Erythroblast (primary cell): ENCODE measurements at regions not wholly inside any gene's neighbourhood (a gene's known extent, or its start where the extent isn't known, plus 50 kb on each side); places are given as distances from the start of the nearest gene placed in this dataset.
A peak's percentile ranks its signal among the peaks of the same experiment; 100 is the strongest.

Experiments
- DNase-seq, 2 experiments: peaks; one replicate each; lab custom pipeline; 2025; lab: John Stamatoyannopoulos, UW
- GATA1 ChIP-seq: IDR thresholded peaks from 2 replicates; pipeline ENCODE4 v1.6.1; 2011; ENCODE audit warnings: low read depth, mild to moderate bottlenecking, control low read depth, low read length, moderate library complexity
- POLR2A ChIP-seq: IDR thresholded peaks from 2 replicates; pipeline ENCODE4 v1.6.1; 2011; ENCODE audit warnings: mild to moderate bottlenecking, low read length

DNA sequence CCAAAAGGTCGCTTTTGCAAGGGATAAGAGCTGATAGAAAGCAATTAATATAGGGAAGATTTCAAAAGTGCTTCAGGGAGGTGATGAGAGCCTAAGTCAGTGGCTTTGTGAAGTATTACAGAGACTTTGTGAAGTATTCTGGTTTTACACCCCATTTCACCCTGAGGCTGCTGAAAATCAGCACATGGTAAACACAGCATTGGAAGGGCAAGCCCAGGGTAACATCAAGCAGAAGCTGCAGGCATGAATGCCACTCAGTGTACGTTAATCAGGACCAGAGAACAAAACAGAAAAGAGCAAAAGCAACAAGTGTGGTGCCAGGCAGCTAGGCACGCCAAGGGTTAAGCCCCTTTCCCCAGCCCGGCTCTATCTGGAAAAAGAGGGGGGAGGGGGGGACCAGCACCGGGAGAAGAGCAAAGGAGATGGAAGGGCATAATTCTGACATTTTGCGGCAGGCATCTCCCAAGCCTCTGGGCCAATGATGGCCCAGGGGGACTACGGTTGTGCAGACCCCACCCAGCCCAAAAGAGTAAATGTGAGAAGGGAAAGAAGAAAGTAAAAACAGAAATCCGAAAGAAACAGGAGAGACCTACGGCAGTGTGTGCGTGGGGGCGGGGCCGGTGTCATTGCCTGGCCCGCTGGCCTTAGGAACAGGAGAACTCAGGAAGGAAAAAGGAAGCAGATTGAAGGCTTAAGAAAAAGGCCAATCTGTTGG, 58.9 kb downstream of the DHRS2 start:
- DNase-seq, result peak in 1 of 2 experiments; percentile 19
- TF ChIP-seq POLR2A (no peak), GATA1 (no peak)

DNA sequence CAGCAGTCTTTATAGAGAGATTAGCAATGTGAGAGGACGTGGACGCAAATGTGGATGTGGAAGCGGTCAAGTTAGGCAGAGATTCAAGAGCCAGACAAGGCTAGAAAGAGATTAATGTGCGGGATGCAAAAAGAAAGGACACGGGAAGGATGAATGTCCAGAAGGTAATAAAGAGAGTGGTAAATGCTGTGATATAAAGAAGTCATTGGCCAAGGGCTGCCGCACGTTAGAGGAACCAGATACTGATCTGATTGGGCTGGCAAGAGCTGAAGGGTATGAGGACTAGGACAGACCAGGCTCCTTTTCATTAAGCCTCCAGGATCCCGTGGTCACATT, 59.5 kb downstream of the DHRS2 start:
- TF ChIP-seq GATA1 (no peak), POLR2A (no peak)
- no peak for DNase-seq

DNA sequence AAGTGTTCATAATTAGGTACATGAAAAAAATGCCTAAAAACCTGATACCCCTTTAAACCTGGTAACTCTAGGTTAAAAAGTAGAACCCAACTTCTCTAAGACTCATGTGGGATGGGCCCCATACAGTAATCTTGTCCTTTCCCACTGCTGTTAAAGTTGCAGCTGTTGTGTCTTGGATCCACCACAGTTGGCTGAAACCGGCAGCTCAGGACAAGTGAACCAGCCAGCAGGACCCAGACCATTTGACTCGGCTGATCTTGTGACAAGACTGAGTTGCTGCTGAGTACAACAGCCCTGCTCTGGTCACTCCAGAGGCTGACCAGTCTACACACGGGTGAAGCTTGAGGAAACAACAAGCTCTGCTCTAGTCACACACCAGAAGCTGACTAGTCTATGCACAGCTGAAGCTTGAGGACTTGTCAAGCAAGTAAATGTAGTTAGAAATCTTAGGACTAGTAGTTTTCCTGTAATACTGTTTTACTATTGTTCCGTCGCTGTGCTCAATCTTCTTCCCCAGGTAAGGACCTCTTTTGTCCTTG, 60.6 kb downstream of the DHRS2 start:
- TF ChIP-seq POLR2A (no peak), GATA1 (no peak)
- no peak for DNase-seq

DNA sequence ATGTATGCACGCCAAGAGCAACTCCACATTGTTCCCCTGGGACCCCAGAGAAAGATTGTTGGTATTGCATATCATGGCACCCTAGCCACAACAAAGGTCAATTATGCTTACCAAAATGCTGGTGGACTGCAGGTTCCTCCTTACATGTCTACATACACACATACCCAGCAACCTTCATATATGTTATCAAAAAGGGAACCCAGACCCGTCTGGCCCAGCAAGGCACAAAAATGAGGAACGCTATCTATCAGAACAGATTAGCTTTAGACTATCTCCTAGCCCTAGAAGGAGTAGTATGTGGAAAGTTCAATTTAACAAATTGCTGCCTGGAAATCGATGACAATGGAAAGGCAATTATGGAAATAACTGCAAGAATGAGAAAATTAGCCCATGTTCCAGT, 61.5 kb downstream of the DHRS2 start:
- DNase-seq, result no peak
- TF ChIP-seq GATA1, result no peak
- no peak for TF ChIP-seq POLR2A

DNA sequence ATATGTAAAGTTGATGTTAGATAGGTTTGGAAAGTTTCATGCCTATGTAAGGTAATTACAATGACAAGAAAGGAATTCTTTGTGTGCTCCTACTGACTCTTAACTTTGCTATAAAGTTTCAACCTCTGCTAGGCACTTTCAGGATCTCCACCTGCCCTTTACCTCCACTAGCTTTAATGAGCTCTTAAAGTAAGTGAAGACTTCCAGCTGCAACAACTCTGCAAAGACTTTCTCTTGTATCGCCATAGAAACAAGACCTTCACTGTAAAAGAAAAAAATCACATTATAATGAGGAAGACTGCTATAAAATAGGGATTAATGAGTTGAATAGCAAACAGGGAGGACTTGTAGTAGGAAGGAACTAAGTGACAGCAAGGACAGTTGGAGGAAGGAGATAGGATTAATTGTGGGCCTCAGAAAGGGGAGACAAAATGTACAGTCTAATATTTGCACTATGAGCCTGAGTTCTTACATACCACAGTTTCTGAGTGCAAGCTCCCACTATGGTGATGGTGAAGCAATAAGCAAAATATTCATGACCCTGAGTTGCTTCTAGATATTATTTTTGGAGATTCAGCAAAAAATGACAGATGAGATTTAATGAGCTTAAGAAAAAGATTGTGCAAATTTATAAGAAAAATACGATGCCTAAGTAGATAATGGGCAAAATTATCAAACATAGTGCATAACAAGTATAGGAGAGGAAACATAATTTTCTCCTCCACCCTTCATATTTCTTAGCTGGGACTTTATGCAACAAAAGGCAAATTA, 66.7 kb downstream of the DHRS2 start:
- no peak for TF ChIP-seq POLR2A
- TF ChIP-seq GATA1, result no peak
- no peak for DNase-seq

DNA sequence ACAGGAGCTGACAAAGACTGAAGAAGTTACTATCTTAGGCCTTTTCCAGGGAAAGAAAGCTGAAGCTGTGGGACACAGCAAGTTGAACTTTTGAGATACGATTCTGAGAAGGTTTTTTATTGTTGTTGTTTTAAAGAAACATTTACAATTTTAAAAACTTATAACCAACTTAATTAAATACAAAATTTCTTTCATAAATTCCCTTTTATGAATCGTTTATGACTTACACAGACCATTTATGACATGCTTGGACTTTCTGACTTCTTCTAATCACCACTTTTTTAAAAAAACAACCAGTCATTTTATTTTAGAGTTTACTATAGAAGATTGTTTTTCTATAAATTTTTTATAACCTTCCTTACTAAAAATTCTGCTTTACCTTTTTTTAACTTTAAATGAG, 68.7 kb downstream of the DHRS2 start:
- DNase-seq, result peak; percentile 15 to 30
- TF ChIP-seq POLR2A (no peak), GATA1 (no peak)

DNA sequence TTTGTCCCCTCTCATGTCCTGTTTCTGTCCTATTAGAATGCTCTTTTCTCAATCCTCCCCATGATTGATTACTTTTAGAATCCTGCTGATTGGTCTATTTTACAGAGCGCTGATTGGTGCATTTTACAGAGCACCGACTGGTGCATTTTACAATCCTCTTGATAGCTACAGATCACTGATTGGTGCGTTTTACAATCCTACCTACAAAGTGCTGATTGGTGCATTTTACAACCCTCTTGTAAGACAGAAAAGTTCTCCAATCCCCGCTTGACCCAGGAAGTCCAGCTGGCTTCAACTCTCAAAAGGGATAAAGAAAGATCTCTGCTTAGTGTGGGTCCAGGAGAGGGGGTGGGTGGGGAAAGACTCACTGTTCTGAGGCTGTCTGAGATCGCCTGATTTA, 71.3 kb downstream of the DHRS2 start:
- TF ChIP-seq POLR2A (no peak), GATA1 (no peak)
- DNase-seq, result no peak

DNA sequence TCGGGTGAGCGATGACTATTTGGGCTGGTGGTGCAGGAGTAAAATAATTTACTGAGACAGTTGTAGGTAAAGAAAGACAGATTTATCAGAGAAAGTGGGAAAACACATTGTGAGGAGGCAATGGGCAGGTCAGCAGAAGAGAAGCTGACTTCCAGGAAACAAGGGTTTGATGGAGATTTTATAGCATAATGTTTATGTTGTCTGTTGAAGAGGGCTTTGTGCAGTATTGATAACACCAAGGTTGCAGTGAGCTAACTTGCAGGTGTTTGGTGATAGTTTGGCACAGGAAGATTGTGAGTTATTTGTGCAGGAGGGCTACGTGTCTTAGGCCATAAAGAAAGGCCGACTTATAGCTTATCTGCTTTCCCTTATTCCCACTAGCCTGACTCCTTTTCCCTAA, 72.2 kb downstream of the DHRS2 start:
- TF ChIP-seq GATA1, result no peak
- no peak for TF ChIP-seq POLR2A
- DNase-seq, result no peak

DNA sequence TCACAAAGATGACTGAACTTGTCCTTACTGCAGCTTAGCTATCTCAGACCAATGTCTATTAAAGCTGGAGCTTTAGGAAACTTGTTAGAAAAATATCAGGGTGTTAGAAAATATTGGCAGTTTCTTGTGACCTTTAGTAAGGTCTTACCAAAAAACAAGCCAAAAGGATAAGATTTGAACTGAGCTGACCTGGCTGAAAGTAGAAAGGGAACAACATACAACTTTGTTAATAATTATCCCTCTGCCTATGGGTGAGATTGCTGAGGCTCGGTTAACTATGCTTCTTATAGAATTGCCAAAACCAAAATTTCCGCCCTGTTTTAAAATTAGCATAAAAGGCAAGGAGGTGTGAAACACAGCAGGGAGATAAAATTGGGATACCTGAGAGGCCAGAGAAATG, 73.8 kb downstream of the DHRS2 start:
- TF ChIP-seq GATA1 (no peak), POLR2A (no peak)
- no peak for DNase-seq

DNA sequence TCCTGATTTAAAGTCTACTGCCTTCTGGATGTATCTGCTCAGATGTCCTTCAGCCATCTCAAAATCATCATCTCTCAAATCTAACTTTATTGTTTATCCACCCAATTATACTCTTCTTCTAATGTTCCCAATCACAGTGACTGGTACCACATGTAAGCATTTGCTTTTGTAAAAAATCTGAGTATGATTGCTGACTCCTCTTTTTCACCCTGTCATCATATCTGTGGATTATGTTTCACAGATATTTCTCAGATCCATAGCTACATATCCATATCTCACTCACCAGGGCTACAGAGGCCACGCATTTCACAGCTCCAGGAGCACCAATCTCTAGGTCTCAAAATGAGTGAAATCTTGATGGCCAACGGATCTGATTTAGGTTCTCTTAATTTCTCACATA, 76.1 kb downstream of the DHRS2 start:
- TF ChIP-seq GATA1 (no peak), POLR2A (no peak)

DNA sequence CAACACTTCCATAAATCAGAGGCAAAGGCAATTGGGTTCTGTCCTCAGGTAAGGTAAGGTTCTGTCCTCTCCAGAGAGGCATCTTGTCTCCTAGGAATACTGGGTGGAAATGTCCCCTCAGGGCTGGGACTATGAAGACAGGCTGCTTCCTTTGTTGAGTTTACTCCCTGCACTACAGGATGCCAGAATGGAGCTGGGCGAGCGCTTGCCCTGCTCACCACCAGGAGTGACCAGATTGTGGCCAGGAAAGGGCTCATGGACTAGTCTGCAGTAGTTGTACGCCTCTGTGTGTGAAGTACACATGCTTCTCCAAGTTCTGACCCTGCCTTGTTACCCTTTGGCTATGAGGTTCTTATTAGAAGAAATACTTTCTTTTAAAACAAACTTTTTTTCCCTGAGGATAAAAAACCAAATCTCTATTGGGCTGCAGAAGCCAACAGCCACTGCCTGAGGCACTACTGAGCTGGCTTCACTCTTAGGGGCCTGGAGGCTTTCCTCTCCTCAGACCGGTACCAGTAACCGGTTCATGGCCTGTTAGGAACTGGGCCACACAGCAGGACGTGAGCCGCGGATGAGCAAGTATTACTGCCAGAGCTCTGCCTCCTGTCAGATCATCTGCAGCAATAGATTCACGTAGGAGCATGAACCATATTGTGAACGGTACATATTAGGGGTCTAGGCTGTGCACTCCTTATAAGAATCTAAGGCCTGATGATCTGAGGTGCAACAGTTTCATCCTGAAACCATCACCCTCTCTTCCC, 83.2 kb downstream of the DHRS2 start:
- no peak for TF ChIP-seq GATA1
- TF ChIP-seq POLR2A, result no peak
- DNase-seq, result no peak

More for the DNA sequence above, 76.1 kb downstream of the DHRS2 start:
- DNase-seq, result no peak

DNA sequence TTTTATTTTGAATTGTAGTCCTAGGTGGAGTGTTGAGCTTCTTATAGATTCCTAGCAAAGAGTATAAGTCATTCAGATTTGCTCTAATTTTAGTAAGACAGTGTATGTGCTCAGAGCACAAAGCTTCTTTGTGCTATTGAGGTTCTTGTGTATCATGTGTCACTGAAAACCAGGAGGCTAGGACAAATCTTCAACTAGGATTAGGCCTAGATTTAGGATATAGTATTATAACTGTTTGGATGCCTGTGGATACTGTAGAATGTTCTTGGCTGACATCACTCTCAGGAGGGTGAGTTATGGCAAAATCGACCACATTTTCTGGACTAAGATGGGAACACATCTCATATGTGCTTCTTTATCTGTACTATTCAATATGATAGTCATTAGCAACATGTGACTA, 86.5 kb downstream of the DHRS2 start:
- TF ChIP-seq GATA1 (no peak), POLR2A (no peak)
- no peak for DNase-seq

DNA sequence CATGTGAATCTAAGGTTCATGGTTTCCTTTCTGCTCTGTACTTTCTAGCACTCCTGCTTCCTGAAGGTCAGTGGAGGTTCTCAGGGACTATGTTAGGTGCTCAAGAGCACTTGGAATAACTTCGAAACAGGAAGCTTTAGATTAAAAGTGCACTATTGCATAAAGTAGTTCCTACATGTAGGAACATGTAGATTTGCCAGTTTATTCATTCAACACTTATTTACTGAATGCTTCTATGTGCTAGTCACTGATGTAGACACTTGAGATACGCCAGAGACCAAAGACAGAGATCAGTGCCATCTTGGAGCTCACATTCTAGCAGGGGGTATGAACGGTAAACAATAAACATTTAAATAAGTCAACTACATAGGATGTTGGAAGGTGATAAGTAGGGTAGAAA, 87.7 kb downstream of the DHRS2 start:
- DNase-seq, result no peak
- no peak for TF ChIP-seq GATA1
- TF ChIP-seq POLR2A, result no peak

DNA sequence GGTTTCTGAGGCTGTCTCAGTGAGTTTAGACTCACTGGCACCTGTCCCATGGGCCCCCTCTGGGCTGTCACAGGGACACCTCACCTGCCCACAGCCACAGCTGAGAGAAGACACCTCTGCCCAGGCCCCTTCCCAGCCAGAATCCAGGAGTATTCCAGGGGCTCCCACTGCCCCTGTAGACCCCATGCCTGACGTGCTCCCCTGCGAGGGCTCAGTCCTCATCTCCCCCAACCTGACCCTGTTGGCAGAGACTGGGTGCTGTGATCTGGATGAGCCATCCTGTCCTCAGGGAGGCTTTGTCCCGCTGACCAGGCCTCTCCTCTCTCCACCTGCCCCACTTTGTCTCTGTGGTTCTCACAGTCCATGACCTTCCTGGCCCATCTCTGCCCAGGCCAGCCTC, 89.4 kb downstream of the DHRS2 start:
- TF ChIP-seq GATA1 (no peak), POLR2A (no peak)
- DNase-seq, result no peak
